SJSA1 (cell line): ENCODE measurements at regions not wholly inside any gene's neighbourhood (a gene's known extent, or its start where the extent isn't known, plus 50 kb on each side); places are given as distances from the start of the nearest gene placed in this dataset.

Experiments
- DNase-seq, 2 experiments: peaks; one replicate each; pipeline ENCODE4 v3.0.0-alpha.2; 2015 to 2020; ENCODE audit warnings: low spot score in 2 of 2, low read depth in 1 of 2
- H3K27ac ChIP-seq: fragments of 250-450 bp; sonication (Bioruptor Pico); 2 replicates; pipeline ENCODE4 v1.5.1; 2020; ENCODE audit warnings: mild to moderate bottlenecking, moderate library complexity
- H3K27me3 ChIP-seq: fragments of 250-450 bp; sonication (Bioruptor Pico); replicated peaks from 2 replicates; pipeline ENCODE4 v1.5.1; 2020; ENCODE audit warnings: mild to moderate bottlenecking, moderate library complexity
- H3K36me3 ChIP-seq: fragments of 250-450 bp; sonication (Bioruptor Pico); 2 replicates; pipeline ENCODE4 v1.5.1; 2020; ENCODE audit warnings: mild to moderate bottlenecking
- H3K4me1 ChIP-seq: fragments of 250-450 bp; sonication (Bioruptor Pico); replicated peaks from 2 replicates; pipeline ENCODE4 v1.6.1; 2021; ENCODE audit warnings: mild to moderate bottlenecking
- H3K4me3 ChIP-seq: fragments of 250-450 bp; sonication (Bioruptor Pico); 2 replicates; pipeline ENCODE4 v1.5.1; 2020; ENCODE audit warnings: mild to moderate bottlenecking
- H3K9me3 ChIP-seq: fragments of 250-450 bp; sonication (Bioruptor Pico); replicated peaks from 2 replicates; pipeline ENCODE4 v1.5.1; 2020; ENCODE audit warnings: mild to moderate bottlenecking

DNA sequence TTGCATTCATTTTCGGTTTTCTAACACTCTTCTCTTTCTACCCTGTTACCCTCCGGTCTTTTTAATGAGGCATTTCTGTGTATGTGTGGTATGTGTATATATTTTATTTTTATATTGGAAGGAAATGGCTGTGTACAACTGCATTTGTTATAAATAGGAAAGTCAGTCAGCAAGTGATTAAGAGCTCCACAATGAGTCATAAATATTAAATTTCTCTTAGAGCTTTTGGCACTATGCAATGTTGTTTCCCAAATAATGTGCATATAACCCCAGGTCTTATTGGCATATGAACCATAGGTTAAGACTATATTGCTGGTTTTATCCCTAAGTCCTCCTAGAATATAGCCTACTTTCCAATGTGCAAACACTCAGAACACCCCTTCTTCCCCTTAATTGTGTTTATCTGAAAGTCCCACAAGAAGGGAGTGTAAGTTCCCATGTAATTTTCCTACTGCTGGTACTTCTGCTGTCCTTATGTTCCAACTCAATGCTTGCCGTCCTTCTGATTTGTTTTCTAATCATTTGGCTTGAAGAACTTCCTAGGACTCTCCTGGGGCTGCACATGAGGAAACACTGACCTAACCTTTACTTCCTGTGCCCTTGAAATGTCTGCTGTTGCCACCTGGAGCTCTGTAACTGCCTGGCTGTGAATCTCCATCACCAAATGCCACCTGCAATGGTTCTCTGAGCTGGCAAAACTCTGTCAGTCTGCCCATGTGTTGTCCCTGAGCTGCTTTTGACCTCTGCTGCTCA is 65.5 kb upstream of the PCSK5 start:
- no peak overlapping the region for H3K4me3 ChIP-seq
- no peaks in the 10 kb centered on the region for H3K4me1 ChIP-seq
- no peaks in the 10 kb centered on the region for H3K9me3 ChIP-seq
- H3K27ac ChIP-seq = no peak overlapping the region
- no peak for DNase-seq
- no peaks in the 10 kb centered on the region for H3K27me3 ChIP-seq
- H3K36me3 ChIP-seq = no peaks in the 10 kb centered on the region

DNA sequence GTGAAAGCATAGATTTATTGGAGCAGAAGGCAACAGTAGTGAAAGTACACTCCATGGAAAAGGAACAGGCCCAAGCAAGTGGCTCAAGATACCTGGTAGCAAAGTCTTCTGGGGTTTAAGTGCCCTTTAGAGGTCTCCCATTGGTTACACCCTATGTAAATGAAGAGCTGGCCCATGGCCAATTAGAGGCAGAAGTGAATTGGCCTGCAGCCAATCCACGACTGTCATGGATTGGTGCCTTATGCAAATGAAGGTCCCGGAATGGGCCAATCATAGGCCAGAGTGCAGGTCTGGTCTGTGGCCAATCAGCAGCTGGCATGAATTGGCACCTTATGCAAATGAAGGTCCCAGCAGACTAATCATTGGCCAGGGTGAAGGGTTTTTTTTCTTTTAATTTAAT is 64.2 kb upstream of the PCSK5 start:
- no peak overlapping the region for H3K27ac ChIP-seq
- H3K27me3 ChIP-seq = no peaks in the 10 kb centered on the region
- H3K36me3 ChIP-seq = no peaks in the 10 kb centered on the region
- no peak for DNase-seq
- H3K4me1 ChIP-seq = no peaks in the 10 kb centered on the region
- H3K4me3 ChIP-seq = no peak overlapping the region
- H3K9me3 ChIP-seq = no peaks in the 10 kb centered on the region

DNA sequence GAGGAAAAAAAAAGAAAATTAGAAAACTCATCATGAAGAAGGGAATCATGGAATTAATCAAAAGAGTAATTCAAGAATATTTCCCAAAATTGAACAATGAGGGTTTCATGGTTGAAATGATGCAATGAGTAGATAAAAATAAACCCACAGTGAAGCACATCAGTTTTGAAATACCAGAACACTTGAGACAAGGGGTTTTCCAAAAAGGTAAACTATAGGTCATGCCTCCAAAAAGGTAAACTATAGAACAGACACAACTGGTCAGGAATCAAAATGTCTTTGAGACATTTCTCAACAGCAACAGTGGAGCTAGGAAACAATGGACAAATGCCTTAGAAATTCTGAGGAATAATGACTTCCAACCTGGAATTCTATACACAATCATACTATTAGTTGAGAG is 60.2 kb upstream of the PCSK5 start:
- Histone ChIP-seq H3K36me3 (no peaks in the 10 kb centered on the region), H3K27ac (no peak overlapping the region), H3K4me1 (no peaks in the 10 kb centered on the region), H3K27me3 (no peaks in the 10 kb centered on the region), H3K4me3 (no peak overlapping the region), H3K9me3 (no peaks in the 10 kb centered on the region)
- DNase-seq = no peak

DNA sequence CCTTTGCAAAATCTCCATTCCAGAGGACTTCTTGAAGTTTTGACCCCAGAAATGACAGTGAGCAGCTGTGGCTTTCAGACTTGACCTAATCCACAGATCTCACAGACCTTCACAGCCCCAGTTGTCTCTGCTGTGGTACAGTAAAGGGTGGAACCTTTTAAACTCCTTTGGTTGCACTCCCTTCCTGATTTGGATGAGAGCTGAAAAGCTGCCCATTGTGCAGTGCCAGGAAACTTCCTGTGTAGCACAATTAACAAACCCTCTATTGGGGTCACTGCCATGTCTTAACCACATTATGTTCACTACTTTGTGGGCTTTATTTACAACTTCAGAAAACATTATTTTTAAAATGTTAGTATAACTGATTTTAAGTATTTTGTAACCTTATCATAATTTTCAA is 56.7 kb upstream of the PCSK5 start:
- no peak for DNase-seq
- Histone ChIP-seq H3K9me3 (no peaks in the 10 kb centered on the region), H3K4me1 (no peaks in the 10 kb centered on the region)

DNA sequence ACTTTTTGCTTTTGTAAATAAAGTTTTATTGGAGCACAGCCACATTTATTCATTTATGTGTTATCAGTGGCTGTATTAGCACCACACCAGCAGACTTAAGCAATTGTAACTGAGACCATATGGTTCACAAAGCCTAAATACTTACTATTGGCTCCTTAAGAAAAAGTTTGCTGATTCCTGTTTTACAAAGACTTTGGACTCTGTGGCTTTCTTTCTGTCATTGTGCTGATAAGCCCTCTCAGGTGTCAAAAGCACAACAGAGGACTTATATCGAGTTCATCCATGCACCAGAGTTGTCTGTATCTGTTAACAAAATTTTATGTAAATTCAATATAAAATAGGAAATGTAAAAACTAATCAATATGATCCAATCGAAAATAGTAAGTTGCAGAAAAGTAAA is 55.6 kb upstream of the PCSK5 start:
- no peak overlapping the region for H3K4me3 ChIP-seq
- H3K27me3 ChIP-seq = no peaks in the 10 kb centered on the region
- no peak overlapping the region for H3K27ac ChIP-seq
- H3K36me3 ChIP-seq = no peaks in the 10 kb centered on the region
- no peaks in the 10 kb centered on the region for H3K4me1 ChIP-seq
- DNase-seq = no peak
- no peaks in the 10 kb centered on the region for H3K9me3 ChIP-seq

More for the DNA sequence above, 56.7 kb upstream of the PCSK5 start:
- no peak overlapping the region for H3K27ac ChIP-seq
- H3K36me3 ChIP-seq = no peaks in the 10 kb centered on the region
- H3K4me3 ChIP-seq = no peak overlapping the region
- no peaks in the 10 kb centered on the region for H3K27me3 ChIP-seq
